NCI-H345 (cell line): ENCODE measurements at regions not wholly inside any gene's neighbourhood (a gene's known extent, or its start where the extent isn't known, plus 50 kb on each side); places are given as distances from the start of the nearest gene placed in this dataset.
"Not testable (repeated sequence)": the region's sequence is repeated elsewhere in the genome, so short reads cannot be mapped to it uniquely, and the experiment has no call there.

Experiments used
- DNase-seq: peaks from one replicate; lab custom pipeline; 2025; lab: John Stamatoyannopoulos, UW

GRCh38 chr14:49367696-49368095 lies 218.5 kb downstream of the RPS29 start:
- DNase-seq = no peak

GRCh38 chr14:49366416-49366815 lies 219.8 kb downstream of the RPS29 start:
- DNase-seq = no peak

- no peak for DNase-seq
These were observed 221.4 kb downstream of the RPS29 start for GRCh38 chr14:49364752-49365117.

GRCh38 chr14:49363821-49364751 lies 222.1 kb downstream of the RPS29 start:
- DNase-seq = peak; percentile 2

- no peak for DNase-seq
These were observed 223.3 kb downstream of the RPS29 start for GRCh38 chr14:49362916-49363315.

- DNase-seq = no peak
These were observed 247.1 kb downstream of the RPS29 start for GRCh38 chr14:49339130-49339529.

GRCh38 chr14:49319810-49320209 lies 266.4 kb downstream of the RPS29 start:
- DNase-seq = no peak

GRCh38 chr14:49315570-49315969 lies 270.6 kb downstream of the RPS29 start:
- no peak for DNase-seq

- DNase-seq = no peak
These were observed 271.4 kb downstream of the RPS29 start for GRCh38 chr14:49314737-49315136.

GRCh38 chr14:49313108-49313507 lies 273.1 kb downstream of the RPS29 start:
- DNase-seq = no peak

GRCh38 chr14:49310298-49310697 lies 275.9 kb downstream of the RPS29 start:
- DNase-seq = no peak

GRCh38 chr14:49306152-49306751 lies 279.9 kb downstream of the RPS29 start:
- DNase-seq = peak; percentile 37

GRCh38 chr14:49303946-49304516 lies 282.1 kb downstream of the RPS29 start:
- DNase-seq = peak; percentile 70

GRCh38 chr14:49297102-49297501 lies 289.1 kb downstream of the RPS29 start:
- DNase-seq = no peak

GRCh38 chr14:49294621-49295148 lies 291.5 kb downstream of the RPS29 start:
- no peak for DNase-seq

- DNase-seq = no peak
These were observed 299.2 kb downstream of the RPS29 start for GRCh38 chr14:49287004-49287403.

- DNase-seq = no peak
These were observed 299.8 kb downstream of the RPS29 start for GRCh38 chr14:49286257-49286983.

- no peak for DNase-seq
These were observed 305.6 kb downstream of the RPS29 start for GRCh38 chr14:49280566-49280965.

- no peak for DNase-seq
These were observed 335.7 kb downstream of the RPS29 start for GRCh38 chr14:49250517-49250916.

GRCh38 chr14:49250109-49250508 lies 336.1 kb downstream of the RPS29 start:
- DNase-seq = no peak

GRCh38 chr14:49249022-49249421 lies 337.2 kb downstream of the RPS29 start:
- DNase-seq = no peak

GRCh38 chr14:49243777-49244176 lies 342.4 kb downstream of the RPS29 start:
- DNase-seq = not testable (repeated sequence)
